ENCODE measurements at regions not wholly inside any gene's neighbourhood (a gene's known extent, or its start where the extent isn't known, plus 50 kb on each side); places are given as distances from the start of the nearest gene placed in this dataset.
A peak's percentile ranks its signal among the peaks of the same experiment; 100 is the strongest.

DNA sequence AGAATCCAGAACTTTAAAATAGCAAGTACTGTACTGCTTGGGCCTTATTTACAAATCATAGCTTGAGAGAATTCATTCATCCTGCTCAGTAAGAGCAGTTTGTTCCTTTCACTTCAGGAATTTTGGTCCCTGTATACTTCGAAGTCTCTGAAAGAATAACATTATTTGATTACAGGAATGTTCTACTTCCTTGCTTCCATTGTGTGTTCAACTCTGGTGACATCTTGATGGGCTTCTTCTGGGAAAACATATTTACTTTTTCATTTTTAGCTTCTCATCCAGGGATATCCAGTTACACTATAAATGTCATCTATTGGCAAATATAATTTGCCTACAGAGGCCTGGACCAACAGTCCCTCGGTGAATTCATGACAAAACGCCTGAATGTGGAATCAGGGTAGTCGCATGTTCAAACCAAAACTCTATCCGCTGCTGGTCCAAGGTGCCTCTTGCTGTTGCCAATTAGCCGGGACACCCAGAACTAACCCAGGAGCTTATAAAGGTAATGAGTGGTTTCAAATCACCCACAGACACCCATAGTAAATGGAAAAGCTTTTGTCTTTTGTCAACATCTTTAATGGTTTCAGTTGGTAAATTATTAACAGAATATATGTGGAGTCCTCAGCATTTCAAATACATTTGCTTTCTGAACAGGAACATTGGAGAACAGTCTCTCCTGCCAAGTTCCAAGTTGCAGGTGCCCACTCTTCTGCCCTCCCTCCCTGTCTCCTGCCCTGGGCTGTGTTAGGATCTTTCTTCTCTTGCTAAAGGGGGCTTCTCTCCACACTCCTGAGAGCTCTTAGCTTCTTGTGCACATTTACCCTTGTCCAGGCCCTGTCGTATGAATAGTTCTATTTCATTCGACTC is 162.5 kb upstream of the CITED2 start:
- TF ChIP-seq, protein P1, sequence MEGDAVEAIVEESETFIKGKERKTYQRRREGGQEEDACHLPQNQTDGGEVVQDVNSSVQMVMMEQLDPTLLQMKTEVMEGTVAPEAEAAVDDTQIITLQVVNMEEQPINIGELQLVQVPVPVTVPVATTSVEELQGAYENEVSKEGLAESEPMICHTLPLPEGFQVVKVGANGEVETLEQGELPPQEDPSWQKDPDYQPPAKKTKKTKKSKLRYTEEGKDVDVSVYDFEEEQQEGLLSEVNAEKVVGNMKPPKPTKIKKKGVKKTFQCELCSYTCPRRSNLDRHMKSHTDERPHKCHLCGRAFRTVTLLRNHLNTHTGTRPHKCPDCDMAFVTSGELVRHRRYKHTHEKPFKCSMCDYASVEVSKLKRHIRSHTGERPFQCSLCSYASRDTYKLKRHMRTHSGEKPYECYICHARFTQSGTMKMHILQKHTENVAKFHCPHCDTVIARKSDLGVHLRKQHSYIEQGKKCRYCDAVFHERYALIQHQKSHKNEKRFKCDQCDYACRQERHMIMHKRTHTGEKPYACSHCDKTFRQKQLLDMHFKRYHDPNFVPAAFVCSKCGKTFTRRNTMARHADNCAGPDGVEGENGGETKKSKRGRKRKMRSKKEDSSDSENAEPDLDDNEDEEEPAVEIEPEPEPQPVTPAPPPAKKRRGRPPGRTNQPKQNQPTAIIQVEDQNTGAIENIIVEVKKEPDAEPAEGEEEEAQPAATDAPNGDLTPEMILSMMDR (IDR thresholded peaks at IDR 0.05), result no peak
- TF ChIP-seq POLR2AphosphoS5 (IDR thresholded peaks at IDR 0.05), result peak; percentile 79
